ACC112 (cell line): ENCODE measurements at regions not wholly inside any gene's neighbourhood (a gene's known extent, or its start where the extent isn't known, plus 50 kb on each side); places are given as distances from the start of the nearest gene placed in this dataset.

ENCODE experiments used
- H2AFZ ChIP-seq: fragments of 200-600 bp; sonication (generic); one replicate; pipeline ENCODE4 v1.6.0; 2017; ENCODE audit warnings: antibody characterized with exemption, low read length; ENCODE audit not compliant: unreplicated experiment
- H3K27ac ChIP-seq: fragments of 200-600 bp; sonication (generic); 2 replicates; pipeline ENCODE4 v1.5.1; 2014; ENCODE audit warnings: low read depth, mild to moderate bottlenecking, antibody characterized with exemption, low read length, moderate library complexity
- H3K27me3 ChIP-seq: fragments of 200-600 bp; sonication (generic); 2 replicates; pipeline ENCODE4 v1.6.1; 2014; ENCODE audit warnings: mild to moderate bottlenecking, antibody characterized with exemption, low read length, moderate library complexity, mixed read lengths; ENCODE audit not compliant: insufficient read depth
- H3K36me3 ChIP-seq: fragments of 200-600 bp; sonication (generic); 2 replicates; pipeline ENCODE4 v1.6.1; 2016; ENCODE audit warnings: mild to moderate bottlenecking, antibody characterized with exemption, low read length, moderate library complexity, mixed read lengths; ENCODE audit not compliant: insufficient read depth
- H3K4me1 ChIP-seq: fragments of 200-600 bp; sonication (generic); one replicate; pipeline ENCODE4 v1.6.1; 2016; ENCODE audit warnings: low read length, mixed read lengths; ENCODE audit not compliant: insufficient read depth, unreplicated experiment, control insufficient read depth
- H3K4me3 ChIP-seq: fragments of 200-600 bp; sonication (generic); 2 replicates; pipeline ENCODE4 v1.5.1; 2014; ENCODE audit warnings: mild to moderate bottlenecking, low read depth, low read length
- H3K79me2 ChIP-seq: fragments of 200-600 bp; sonication (generic); one replicate; pipeline ENCODE4 v1.6.0; 2016; ENCODE audit warnings: low read length; ENCODE audit not compliant: control insufficient read depth, unreplicated experiment, insufficient read depth

- H3K79me2 ChIP-seq = no peaks in the 10 kb centered on the region
- H2AFZ ChIP-seq = no peak overlapping the region
- H3K27ac ChIP-seq = no peak overlapping the region
- no peak overlapping the region for H3K4me3 ChIP-seq
- no peaks in the 10 kb centered on the region for H3K36me3 ChIP-seq
- no peaks in the 10 kb centered on the region for H3K4me1 ChIP-seq
- H3K27me3 ChIP-seq = no peaks in the 10 kb centered on the region
Measured at GRCh38 chr2:157164370-157164769, 93.1 kb upstream of the GALNT5 start.

- H3K27me3 ChIP-seq = no peaks in the 10 kb centered on the region
Measured at GRCh38 chr2:157164891-157165290, 92.6 kb upstream of the GALNT5 start.

GRCh38 chr2:157168501-157168900, 89.0 kb upstream of the GALNT5 start:
- H3K4me3 ChIP-seq = no peak overlapping the region
- H3K27me3 ChIP-seq = no peaks in the 10 kb centered on the region
- no peaks in the 10 kb centered on the region for H3K79me2 ChIP-seq
- no peak overlapping the region for H2AFZ ChIP-seq
- H3K36me3 ChIP-seq = no peaks in the 10 kb centered on the region
- peaks cover 26% of the 10 kb centered on the region for H3K4me1 ChIP-seq
- H3K27ac ChIP-seq = no peak overlapping the region

More at GRCh38 chr2:157164891-157165290, 92.6 kb upstream of the GALNT5 start:
- Histone ChIP-seq H3K27ac (no peak overlapping the region), H3K79me2 (no peaks in the 10 kb centered on the region), H3K36me3 (no peaks in the 10 kb centered on the region), H3K4me3 (no peak overlapping the region), H3K4me1 (no peaks in the 10 kb centered on the region), H2AFZ (no peak overlapping the region)

- Histone ChIP-seq H3K4me1 (peaks cover 35% of the 10 kb centered on the region), H3K4me3 (no peak overlapping the region), H3K27ac (no peak overlapping the region), H3K36me3 (no peaks in the 10 kb centered on the region), H3K79me2 (no peaks in the 10 kb centered on the region), H2AFZ (no peak overlapping the region), H3K27me3 (no peaks in the 10 kb centered on the region)
Measured at GRCh38 chr2:157169889-157170288, 87.6 kb upstream of the GALNT5 start.

GRCh38 chr2:157170299-157170698, 87.2 kb upstream of the GALNT5 start:
- Histone ChIP-seq H3K36me3 (no peaks in the 10 kb centered on the region), H2AFZ (no peak overlapping the region), H3K4me3 (no peak overlapping the region), H3K27ac (peak overlapping the region; percentile 39; the same call in 1 of the 2 replicates), H3K4me1 (peaks cover 38% of the 10 kb centered on the region), H3K79me2 (no peaks in the 10 kb centered on the region), H3K27me3 (no peaks in the 10 kb centered on the region)

- no peak overlapping the region for H3K4me3 ChIP-seq
Measured at GRCh38 chr2:157172239-157172638, 85.3 kb upstream of the GALNT5 start.

GRCh38 chr2:157172866-157173578, 84.5 kb upstream of the GALNT5 start:
- Histone ChIP-seq H3K27me3 (no peaks in the 10 kb centered on the region), H3K36me3 (no peaks in the 10 kb centered on the region), H3K4me1 (peaks cover 38% of the 10 kb centered on the region), H3K27ac (peak overlapping the region; percentile 100), H3K79me2 (no peaks in the 10 kb centered on the region), H2AFZ (no peak overlapping the region), H3K4me3 (peak overlapping the region; percentile 49)

More at GRCh38 chr2:157172239-157172638, 85.3 kb upstream of the GALNT5 start:
- Histone ChIP-seq H3K36me3 (no peaks in the 10 kb centered on the region), H3K27ac (peak overlapping the region; percentile 100), H2AFZ (peak overlapping the region; percentile 53), H3K27me3 (no peaks in the 10 kb centered on the region), H3K79me2 (no peaks in the 10 kb centered on the region), H3K4me1 (peaks cover 38% of the 10 kb centered on the region)

GRCh38 chr2:157173740-157174184, 83.7 kb upstream of the GALNT5 start:
- peaks cover 38% of the 10 kb centered on the region for H3K4me1 ChIP-seq
- H3K4me3 ChIP-seq = peak overlapping the region; percentile 49
- H3K79me2 ChIP-seq = no peaks in the 10 kb centered on the region
- H3K36me3 ChIP-seq = no peaks in the 10 kb centered on the region
- H2AFZ ChIP-seq = peak overlapping the region; percentile 25
- peak overlapping the region; percentile 100 for H3K27ac ChIP-seq
- no peaks in the 10 kb centered on the region for H3K27me3 ChIP-seq

GRCh38 chr2:157174321-157174720, 83.2 kb upstream of the GALNT5 start:
- Histone ChIP-seq H3K4me1 (peaks cover 38% of the 10 kb centered on the region), H3K27ac (peak overlapping the region; percentile 100), H2AFZ (peak overlapping the region; percentile 25), H3K79me2 (no peaks in the 10 kb centered on the region), H3K27me3 (no peaks in the 10 kb centered on the region), H3K4me3 (peak overlapping the region; percentile 35), H3K36me3 (no peaks in the 10 kb centered on the region)

- Histone ChIP-seq H2AFZ (no peak overlapping the region), H3K27me3 (no peaks in the 10 kb centered on the region), H3K4me1 (peaks cover 34% of the 10 kb centered on the region), H3K4me3 (no peak overlapping the region), H3K79me2 (no peaks in the 10 kb centered on the region), H3K36me3 (no peaks in the 10 kb centered on the region), H3K27ac (no peak overlapping the region)
Measured at GRCh38 chr2:157176602-157177001, 80.9 kb upstream of the GALNT5 start.

GRCh38 chr2:157178874-157179273, 78.6 kb upstream of the GALNT5 start:
- peaks cover 35% of the 10 kb centered on the region for H3K4me1 ChIP-seq
- H2AFZ ChIP-seq = no peak overlapping the region
- no peaks in the 10 kb centered on the region for H3K79me2 ChIP-seq
- no peaks in the 10 kb centered on the region for H3K36me3 ChIP-seq
- no peaks in the 10 kb centered on the region for H3K27me3 ChIP-seq
- H3K4me3 ChIP-seq = no peak overlapping the region
- H3K27ac ChIP-seq = 0 out of 2 replicates have a peak overlapping the region, but pooled peaks have one; percentile 10
